Cardiac fibroblast (primary cell): ENCODE measurements at regions not wholly inside any gene's neighbourhood (a gene's known extent, or its start where the extent isn't known, plus 50 kb on each side); places are given as distances from the start of the nearest gene placed in this dataset.

ENCODE experiments used
- DNase-seq, 2 donors: peaks; one replicate each; pipeline versions ENCODE4 v3.0.0 to v3.0.0-alpha.2; 2010; ENCODE audit warnings: low read depth in 2 of 2
- H3K4me3 ChIP-seq, 2 donors: replicated peaks in 1 of 2; 1 replicate in 1 of 2; 2 replicates in 1 of 2; pipeline ENCODE4 v1.5.1; 2011; ENCODE audit warnings: low read depth in 2 of 2, low read length in 2 of 2, mild to moderate bottlenecking in 2 of 2, moderate library complexity in 1 of 2
- TF ChIP-seq, protein P1 (sequence below): IDR thresholded peaks from one replicate; pipeline ENCODE4 v1.5.1; 2011; ENCODE audit warnings: low read depth, mild to moderate bottlenecking, low read length, inconsistent platforms

DNA sequence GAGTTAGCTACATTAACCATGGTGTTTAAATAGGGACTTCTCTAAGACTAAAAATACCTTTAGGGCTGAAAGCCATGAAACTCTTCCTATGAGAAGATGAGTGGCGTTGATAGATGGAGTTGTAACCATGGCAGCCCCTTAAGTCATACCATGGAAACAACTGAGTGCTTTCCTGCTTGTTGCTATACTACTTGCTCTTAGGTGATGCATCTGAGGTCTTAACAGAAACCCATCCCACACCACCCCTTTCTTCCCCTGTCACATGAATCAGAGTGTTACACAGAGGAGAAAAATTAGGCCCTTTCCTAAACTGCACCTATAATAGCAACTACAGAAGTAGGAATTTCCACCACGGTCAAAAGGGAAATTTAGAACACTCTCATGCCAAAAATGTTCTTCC, 64.3 kb upstream of the ZC3H12C start:
- no peak overlapping the region for H3K4me3 ChIP-seq
- no peak for DNase-seq
- TF ChIP-seq, protein P1, sequence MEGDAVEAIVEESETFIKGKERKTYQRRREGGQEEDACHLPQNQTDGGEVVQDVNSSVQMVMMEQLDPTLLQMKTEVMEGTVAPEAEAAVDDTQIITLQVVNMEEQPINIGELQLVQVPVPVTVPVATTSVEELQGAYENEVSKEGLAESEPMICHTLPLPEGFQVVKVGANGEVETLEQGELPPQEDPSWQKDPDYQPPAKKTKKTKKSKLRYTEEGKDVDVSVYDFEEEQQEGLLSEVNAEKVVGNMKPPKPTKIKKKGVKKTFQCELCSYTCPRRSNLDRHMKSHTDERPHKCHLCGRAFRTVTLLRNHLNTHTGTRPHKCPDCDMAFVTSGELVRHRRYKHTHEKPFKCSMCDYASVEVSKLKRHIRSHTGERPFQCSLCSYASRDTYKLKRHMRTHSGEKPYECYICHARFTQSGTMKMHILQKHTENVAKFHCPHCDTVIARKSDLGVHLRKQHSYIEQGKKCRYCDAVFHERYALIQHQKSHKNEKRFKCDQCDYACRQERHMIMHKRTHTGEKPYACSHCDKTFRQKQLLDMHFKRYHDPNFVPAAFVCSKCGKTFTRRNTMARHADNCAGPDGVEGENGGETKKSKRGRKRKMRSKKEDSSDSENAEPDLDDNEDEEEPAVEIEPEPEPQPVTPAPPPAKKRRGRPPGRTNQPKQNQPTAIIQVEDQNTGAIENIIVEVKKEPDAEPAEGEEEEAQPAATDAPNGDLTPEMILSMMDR, result no peak

DNA sequence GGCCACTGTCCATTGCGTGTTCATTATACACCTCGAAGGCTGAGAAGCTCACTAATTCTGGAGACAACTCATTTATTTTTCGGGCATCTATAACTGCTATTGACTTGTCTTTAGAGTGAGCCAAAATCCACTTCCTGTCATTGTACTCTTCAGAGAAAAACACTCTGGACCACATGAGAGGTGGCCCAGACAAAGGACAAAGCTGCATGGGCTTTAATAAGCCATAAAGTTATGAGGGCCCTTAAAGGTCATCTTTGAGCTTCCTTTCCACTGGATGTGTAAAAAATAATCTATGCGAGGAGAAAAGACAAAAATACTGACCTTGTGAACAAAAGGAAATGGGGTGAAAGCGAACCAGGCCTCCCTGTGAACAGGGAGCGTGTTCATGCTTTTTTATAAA, 63.5 kb upstream of the ZC3H12C start:
- peak in 1 of 2 donors; percentile 6 for DNase-seq

DNA sequence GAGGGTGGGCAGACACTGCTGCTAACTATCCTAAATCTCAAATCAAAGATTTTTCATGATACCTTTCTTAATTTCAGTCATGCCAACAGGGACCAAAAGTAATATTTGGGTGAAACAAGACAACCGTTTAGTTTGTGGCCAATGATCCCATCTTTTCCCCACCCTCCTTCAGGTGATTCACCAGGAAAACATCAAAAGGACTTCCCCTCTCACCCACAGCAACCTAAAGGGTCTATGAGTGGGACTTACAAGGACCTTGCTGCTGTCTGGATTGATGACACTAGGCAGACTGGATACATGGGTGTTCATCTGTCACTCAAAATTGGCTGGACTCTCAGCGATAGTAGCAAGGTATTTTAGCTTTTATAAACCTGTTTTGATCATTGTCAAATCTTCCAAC, 62.0 kb upstream of the ZC3H12C start:
- no peak overlapping the region for H3K4me3 ChIP-seq
- TF ChIP-seq, protein P1, result no peak
- DNase-seq, result no peak

More for the DNA sequence above, 63.5 kb upstream of the ZC3H12C start:
- no peak overlapping the region for H3K4me3 ChIP-seq
- TF ChIP-seq, protein P1, result no peak

DNA sequence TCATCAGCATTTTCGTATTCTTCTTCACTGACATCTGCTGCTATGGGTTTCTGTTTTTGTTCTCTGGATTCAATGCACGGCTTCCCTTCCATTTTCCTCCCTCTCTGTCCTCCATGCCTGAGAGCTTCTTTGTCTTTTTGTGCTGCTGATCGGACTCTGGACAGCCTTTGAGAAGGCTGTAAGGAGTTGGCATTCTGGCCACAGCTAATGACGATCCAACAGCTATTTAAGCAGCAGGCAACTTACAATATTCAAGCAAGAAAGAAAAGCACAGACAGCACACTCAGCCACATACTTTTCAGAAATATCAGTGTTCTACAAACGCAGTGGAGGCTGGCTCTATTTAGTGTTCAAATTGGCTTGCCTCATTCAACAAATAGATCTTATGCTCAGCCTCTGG, 60.9 kb upstream of the ZC3H12C start:
- H3K4me3 ChIP-seq, result no peak overlapping the region
- DNase-seq, result no peak
- TF ChIP-seq, protein P1, result no peak

DNA sequence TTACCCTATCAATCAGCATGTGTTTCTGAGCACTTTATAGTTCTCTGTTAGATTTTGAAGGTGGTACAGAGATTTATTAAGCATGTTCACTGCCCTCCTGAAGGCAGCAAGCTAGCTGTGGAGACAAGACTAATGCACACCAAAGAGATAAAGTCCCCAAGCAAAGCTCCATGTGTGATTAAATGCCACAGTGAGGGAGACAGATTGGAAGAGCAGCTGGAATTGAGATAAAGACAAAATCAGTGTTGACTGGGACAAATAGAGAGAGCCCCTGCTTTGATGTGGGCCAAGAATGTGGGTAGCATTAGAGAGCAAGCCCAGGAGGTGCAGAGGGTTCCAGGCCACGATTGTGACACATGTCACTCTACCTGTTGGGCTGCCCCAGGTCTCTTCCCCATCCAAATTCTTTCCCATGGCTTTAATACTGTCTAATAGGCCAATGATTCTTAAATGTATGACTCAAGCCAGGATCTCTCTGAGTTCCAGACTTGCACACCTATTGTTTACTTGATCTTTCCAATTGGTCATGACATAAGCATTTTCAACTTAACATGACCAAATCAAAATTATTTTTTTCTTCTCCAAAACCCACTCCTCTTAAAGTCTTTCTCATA, 60.1 kb upstream of the ZC3H12C start:
- DNase-seq, result no peak
- TF ChIP-seq, protein P1, result no peak
- H3K4me3 ChIP-seq, result no peak overlapping the region

DNA sequence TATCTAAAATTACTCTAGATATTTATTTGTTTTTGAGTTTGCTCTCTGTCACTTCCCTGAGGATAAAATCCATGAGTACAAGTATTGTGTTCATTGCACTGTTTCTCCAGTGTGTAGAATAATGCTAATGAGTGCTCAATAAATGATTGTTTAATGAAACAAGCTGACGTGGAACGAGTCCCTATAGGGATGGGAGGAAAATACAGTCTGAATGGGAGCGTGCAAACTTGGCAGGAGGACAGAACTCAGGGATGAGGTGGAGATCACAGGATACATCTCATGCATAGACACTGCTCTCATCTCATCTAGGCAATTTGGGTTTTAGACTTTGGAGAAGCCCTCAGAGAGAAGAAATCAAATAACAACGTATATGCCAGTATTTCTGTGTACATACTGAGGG, 58.4 kb upstream of the ZC3H12C start:
- DNase-seq, result no peak
- TF ChIP-seq, protein P1, result no peak
- no peak overlapping the region for H3K4me3 ChIP-seq

DNA sequence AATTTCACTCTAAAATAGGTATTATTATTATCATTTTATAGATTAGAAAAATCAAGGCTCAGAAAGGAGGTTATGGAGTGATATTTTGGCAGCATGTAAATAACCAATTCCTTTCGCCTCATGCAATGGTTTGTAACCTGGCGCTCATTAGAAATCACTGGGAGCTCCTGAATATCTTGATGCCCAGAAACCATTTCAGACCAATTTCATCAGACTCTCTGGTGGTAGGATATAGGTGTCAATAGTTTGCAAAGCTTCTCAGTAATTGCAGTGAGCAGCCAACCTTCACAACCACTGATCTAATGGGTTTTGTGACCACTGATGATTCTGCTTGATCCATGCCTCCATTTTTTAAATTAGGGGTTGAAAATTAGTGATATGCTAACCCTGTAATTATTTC, 57.8 kb upstream of the ZC3H12C start:
- H3K4me3 ChIP-seq, result no peak overlapping the region
- TF ChIP-seq, protein P1, result no peak
- no peak for DNase-seq
